A673 (cell line): ENCODE measurements at regions not wholly inside any gene's neighbourhood (a gene's known extent, or its start where the extent isn't known, plus 50 kb on each side); places are given as distances from the start of the nearest gene placed in this dataset.

Experiments
- EZH2 ChIP-seq: fragments of 200-600 bp; sonication (generic); IDR thresholded peaks from 2 replicates; pipeline ENCODE4 v1.6.1; 2017; ENCODE audit warnings: borderline replicate concordance, low read depth, mild to moderate bottlenecking, mixed read lengths, antibody characterized with exemption, low read length; ENCODE audit not compliant: poor library complexity, severe bottlenecking
- TF ChIP-seq, protein P1 (sequence below): fragments of 300-800, 200-600 bp; sonication (generic); conservative IDR thresholded peaks from 2 replicates; pipeline ENCODE4 v1.5.1; 2017; ENCODE audit warnings: low read depth, mild to moderate bottlenecking, antibody characterized with exemption, low read length, moderate library complexity, mixed read lengths

DNA sequence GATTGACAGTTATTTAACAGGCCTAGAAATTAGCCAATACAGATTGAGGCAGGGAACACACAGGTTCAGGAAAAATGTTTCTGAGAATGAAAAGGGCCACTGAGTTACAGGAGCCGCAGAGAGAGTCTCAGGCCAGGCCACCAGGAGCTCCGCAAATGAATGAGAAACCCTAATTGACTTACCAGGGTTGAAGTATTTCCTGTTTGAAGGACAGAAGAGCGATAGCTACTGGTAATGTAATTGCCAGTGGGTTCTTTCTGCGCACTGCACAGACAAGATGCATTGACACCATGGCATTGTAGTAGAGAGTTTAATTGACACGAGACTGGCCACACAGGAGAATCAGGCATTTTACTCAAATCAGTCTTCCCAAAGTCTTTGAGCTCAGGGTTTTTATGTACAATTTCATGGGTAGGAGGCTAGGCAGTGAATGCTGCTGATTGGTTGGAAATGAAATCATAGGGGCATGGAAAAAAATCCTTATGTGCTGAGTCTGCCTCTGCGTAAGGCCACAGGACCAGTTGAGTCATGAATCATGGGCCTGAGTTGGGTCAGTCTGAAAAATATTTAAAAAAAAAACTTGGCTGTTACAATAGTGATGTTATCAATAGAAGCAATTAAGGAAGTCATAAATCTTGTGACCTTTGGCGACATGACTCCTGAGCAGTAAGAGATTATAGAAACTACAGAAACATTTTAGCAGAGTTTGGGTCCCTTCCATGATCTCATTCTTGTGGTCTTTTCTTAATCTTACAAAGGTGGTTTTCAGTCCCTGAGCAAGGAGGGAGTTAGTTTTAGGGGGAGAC is 203.8 kb downstream of the CASP12 start:
- TF ChIP-seq, protein P1, sequence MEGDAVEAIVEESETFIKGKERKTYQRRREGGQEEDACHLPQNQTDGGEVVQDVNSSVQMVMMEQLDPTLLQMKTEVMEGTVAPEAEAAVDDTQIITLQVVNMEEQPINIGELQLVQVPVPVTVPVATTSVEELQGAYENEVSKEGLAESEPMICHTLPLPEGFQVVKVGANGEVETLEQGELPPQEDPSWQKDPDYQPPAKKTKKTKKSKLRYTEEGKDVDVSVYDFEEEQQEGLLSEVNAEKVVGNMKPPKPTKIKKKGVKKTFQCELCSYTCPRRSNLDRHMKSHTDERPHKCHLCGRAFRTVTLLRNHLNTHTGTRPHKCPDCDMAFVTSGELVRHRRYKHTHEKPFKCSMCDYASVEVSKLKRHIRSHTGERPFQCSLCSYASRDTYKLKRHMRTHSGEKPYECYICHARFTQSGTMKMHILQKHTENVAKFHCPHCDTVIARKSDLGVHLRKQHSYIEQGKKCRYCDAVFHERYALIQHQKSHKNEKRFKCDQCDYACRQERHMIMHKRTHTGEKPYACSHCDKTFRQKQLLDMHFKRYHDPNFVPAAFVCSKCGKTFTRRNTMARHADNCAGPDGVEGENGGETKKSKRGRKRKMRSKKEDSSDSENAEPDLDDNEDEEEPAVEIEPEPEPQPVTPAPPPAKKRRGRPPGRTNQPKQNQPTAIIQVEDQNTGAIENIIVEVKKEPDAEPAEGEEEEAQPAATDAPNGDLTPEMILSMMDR: no peak
- TF ChIP-seq EZH2: no peak
